HG02623 (cell line): ENCODE measurements at regions not wholly inside any gene's neighbourhood (a gene's known extent, or its start where the extent isn't known, plus 50 kb on each side); places are given as distances from the start of the nearest gene placed in this dataset.

Experiments
- ATAC-seq: cut with Tn5 transposase; IDR thresholded peaks from one replicate; pipeline ENCODE4 v1.9.1; 2021; ENCODE audit warnings: moderate library complexity; ENCODE audit not compliant: unreplicated experiment

GRCh38 chr1:37128091-37128490 lies 93.8 kb upstream of the GRIK3 start:
- ATAC-seq, result no peak

- ATAC-seq, result no peak
Observed at GRCh38 chr1:37130221-37130948, 96.1 kb upstream of the GRIK3 start.

DNA sequence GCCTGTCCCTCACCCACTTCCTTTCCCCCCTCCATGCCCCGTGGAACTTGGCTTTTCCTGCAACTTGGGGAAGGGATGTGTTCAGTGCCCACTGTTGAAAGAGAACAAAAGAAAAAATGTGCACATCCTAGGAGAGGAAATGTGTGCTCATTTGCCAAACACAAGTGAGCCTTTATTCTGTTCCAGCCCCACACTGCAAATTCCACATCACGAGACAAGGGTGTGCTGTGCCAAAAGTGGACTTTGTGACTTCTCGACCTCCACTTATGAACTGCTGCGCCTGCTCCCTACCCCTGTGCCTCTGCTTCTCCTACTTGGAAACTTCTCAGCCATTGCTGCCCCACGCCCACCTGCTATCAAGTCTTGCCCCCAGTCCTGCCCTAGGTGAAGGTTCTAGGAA lies 97.0 kb upstream of the GRIK3 start:
- no peak for ATAC-seq

DNA sequence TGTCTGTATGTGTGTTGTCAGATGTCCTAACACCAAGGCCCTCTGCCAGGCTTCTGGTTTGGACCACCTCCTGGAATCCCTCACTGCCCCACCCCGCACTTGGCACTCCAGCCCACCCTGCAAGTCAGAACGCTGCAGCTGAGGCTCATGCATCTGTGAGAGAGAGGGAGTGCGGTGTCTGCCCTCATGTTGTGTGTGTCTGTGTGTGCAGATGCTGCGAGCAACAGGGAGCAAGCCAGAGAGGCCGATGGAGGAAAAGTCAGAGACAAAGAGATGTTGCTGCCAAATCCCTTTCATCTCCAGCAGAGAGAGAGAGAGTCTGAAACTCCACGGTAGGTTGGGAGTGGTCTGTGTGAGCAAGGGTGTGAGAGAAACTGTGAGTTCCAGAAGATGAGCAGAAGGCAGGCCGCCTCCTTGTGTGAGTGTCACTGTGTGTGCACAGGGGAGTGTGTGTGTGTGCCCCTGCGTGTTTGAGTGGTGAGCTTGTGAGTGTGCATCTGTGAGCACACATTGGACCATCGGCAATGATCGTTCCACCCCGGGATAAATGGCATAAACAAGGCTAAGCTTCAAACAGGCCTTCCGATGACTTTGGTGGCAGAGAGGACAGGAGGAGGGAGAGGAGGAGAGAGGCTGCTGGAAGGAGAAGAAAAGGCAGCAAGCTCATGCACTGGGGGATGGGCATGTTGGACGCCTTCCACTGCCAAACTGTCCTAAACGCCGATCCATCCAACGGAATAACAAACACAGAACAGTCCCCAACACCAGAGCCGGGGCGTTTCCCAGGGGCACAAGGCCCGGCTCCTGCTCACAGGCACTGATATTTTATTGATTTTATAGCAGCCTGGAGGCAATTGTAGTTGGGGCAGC lies 99.2 kb upstream of the GRIK3 start:
- no peak for ATAC-seq

DNA sequence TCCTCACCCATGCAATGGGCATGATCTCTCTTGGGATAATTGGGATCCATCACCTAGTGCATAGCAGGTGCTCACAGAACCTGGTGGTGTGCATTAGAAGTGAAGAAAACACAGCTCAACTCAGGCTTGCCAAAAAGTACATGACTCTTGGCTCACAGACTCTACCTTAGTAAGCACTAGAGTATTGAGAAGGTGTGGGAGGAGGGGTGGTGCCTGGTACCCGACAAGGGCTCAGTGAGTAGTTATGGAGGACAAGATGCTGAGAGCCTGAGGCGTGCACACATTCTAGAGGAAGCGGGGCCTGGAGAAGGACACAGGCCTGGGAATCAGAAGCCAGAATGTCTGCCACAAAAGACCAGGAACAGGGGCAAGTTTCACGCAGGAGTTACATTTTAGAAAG lies 100.3 kb upstream of the GRIK3 start:
- ATAC-seq, result no peak

GRCh38 chr1:37135032-37135431 lies 100.7 kb upstream of the GRIK3 start:
- ATAC-seq, result no peak

DNA sequence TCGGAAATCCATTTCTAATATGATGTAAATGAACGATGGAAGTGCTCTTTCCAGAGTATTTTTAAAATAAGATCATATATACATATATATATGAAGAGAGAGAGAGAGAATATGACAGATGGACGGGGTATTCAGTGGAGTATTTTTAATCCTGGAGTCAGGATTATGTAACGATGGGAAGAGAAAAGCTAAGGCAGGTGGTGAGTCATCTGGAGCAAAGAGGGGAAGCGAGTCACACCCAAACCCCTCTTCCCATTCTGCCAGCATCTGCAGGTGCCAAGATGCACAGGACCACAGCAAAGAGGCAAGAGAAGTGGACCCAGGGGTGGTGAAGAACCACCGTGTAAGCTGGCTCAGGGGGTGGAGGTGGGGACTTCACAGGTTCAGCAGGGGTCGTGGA lies 102.7 kb upstream of the GRIK3 start:
- no peak for ATAC-seq

GRCh38 chr1:37137601-37138000 lies 103.3 kb upstream of the GRIK3 start:
- no peak for ATAC-seq

DNA sequence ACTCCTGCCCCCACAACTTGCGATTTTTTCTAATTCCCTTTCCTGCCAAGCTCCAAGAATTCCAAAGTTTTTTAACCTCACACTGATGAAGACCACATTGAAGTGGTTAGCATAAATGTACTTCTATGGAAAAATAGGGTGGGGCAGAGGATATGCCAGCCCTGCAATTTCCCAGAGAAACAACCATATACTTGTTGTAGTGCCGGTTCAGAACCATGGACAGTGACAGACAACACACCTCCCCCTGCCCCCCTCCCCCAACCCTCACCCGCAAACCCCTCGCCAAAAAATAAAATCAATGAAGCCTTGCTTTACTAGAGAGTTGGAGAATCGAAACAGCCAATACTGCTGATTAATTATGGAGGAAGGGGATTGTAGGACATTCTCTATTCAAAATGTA lies 109.5 kb upstream of the GRIK3 start:
- ATAC-seq, result no peak

- ATAC-seq, result no peak
Observed at GRCh38 chr1:37146071-37146470, 111.8 kb upstream of the GRIK3 start.

DNA sequence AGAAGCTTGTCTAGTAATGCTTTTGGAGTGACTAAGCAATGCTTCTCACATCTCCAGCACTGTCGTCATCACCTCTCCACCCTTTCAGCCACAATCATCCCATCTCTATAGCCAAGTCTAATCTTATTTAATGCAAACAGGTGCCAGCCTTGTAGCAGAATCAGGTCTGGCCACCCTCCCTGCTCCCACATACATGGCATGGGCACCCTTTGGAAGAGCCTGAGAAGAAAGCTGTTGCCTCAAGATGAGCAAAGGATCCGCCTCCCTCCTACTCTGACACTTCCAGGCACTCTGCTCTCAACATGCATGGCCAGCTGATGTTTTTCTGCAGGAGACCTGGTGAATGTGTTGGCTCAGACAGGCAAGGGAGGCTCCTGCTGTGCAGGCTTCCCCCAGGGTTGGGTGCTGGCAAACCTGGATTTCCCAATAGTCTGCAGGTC lies 113.1 kb upstream of the GRIK3 start:
- no peak for ATAC-seq

DNA sequence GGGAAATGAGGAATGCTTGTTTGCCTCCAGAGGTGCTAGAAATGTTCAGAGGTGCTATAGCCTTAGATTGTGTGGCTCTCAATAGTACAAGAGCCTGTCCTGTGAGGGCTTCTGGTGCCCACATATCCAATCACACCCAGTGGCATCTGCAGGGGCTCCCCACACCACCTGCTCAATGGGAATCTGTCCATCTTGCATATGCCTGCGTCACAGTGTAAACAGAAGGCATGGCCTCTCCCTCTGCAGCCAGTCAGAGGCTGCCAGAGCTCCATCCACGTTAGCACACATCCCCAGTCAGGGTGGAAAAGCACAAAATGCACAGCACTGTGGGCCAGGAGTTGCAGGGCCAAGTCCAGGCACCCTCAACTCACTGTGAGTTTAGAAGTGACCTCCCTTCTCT lies 113.6 kb upstream of the GRIK3 start:
- no peak for ATAC-seq

- no peak for ATAC-seq
Observed at GRCh38 chr1:37148663-37149062, 114.3 kb upstream of the GRIK3 start.

DNA sequence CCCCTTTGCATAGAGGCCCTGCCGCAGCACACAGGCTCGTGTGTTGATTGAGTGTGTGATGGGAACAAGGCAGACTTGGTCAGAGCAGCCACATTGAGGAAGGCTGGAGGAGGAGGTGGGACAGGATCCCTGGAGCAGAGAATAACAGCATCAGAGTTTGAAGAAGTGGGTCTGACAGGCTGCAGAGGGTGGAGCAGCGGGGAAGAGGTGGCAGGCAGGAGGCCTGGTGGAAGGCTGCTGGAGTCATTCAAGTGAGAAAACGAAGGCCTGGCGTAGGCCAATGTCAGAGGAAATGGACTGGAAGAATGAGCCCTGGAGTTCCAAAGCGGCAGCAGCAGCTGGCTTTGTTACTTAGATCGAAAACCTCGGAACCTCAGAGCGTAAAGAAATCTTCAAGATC lies 115.0 kb upstream of the GRIK3 start:
- no peak for ATAC-seq

DNA sequence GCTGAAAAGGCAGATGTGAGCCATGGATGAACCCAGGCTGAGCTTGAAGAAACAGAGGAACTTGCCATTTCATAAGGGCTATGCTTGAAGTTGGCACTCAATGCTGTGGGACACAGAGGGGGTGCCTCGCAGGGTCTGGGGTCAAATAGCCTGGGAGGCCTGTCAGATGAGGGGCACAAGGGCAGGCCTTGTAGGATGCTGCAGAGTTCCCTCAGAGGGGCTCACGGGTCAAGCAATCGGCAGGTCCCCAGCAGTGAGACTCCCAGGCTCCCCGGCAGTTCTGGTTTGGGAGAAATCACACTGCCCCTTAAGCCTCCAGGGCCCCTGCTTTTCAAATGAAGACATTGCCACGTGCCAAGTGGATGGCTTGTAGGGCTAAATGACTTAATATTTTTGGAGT lies 116.7 kb upstream of the GRIK3 start:
- no peak for ATAC-seq

DNA sequence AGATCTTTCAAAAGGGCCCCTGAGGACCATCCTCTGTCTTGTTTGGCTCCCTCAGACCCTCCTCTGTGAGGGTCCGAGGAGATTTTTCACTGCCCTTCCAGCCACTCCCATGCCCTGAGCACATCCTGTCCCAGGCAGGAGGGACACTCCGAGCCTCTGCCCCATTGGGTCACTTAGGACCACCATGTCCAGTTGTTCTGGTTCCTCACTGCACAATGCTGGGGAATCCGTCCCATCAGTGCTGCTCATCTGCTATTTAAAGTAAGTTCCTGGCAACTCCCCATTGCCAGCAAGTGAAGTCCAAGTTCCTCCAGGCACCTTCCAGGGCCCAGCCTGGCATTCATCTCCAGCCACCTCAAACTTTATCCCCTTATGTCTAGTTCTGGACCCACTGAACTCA lies 117.5 kb upstream of the GRIK3 start:
- ATAC-seq, result no peak

DNA sequence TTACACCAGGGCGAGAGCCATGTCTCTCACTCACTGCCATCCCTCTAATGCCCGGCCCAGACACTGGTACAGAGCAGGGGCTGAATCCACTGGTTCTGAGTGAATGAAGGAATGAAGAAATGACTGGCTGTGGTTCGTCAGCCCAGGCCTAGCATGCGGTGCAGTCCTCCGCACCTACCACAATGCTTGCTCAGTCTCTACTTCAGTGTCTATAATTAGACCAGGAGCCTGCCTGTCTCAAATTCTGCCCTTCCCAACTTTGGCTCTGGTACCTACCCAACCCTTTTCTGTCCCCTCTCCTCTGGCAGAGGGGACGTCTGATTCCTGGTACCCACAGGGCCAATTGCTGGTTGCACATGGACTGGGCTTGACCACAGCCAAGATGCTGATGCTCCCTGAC lies 118.2 kb upstream of the GRIK3 start:
- ATAC-seq, result no peak

DNA sequence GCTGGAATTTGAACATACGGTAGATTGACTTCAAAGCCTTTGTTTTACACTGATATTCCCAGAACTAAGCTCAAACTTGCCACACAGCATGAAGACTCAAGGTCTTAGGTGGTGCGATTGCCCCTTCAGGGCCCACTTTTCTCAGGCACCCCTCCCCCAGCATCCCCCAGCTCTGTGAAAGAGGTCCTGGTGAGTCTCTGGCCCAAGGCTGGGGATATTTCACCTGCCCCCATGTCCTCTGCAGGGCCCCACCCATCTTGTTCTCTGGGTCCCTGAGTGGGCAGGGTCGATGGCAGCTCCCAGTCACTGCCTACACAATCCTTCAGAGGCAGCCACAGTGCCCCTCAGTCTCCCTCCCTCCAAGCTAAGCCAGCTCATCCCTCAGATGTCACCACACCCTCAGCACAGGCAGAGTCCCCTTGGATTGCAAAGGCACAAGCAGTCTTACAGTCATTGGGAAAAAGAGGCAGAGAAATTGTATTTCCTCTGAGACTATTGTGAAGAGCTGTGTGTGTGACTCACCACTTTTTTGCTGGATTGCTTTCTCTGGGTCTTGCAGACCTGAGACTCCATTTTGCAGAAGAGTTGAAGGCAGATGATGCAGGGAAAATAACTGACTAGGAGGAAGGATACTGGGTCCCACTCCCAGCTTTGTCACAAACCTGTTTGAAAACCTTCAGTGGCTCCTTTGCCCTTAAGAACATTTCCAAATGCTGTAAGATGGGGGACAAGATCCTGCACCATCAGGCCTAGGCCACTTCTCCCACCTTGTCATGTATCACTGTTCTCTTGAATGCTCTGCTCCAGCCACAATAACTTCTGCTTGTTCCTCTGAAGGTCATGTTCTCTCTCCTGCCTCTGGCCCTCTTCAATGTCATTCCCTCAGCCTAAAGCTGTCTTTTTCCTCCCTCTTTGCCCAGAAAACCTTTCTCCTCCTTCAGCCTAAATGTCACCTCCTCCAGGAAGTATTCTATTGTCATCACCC lies 119.1 kb upstream of the GRIK3 start:
- no peak for ATAC-seq

DNA sequence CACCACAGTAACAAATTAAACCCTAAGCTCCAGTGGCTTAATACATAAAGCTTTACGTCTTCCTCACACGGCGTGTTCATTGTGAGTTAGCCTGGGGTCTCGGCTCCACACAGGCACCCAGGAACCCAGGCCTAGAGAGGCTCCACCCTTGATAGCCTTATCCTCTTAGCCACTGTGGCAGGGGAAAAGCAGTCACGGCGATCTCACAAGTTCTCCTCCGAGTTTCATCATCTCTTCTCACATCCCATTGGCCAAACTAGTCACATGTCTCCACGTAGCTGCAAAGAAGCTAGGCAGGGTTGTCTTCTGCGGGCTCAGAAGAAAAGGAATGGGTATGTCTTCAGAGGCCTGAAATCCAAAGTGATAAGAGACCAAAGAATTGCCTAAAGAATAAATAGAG lies 122.3 kb upstream of the GRIK3 start:
- no peak for ATAC-seq

- ATAC-seq, result no peak
Observed at GRCh38 chr1:37157634-37158033, 123.3 kb upstream of the GRIK3 start.

- ATAC-seq, result no peak
Observed at GRCh38 chr1:37158113-37158749, 123.9 kb upstream of the GRIK3 start.
